ENCODE measurements at regions not wholly inside any gene's neighbourhood (a gene's known extent, or its start where the extent isn't known, plus 50 kb on each side); places are given as distances from the start of the nearest gene placed in this dataset.

DNA sequence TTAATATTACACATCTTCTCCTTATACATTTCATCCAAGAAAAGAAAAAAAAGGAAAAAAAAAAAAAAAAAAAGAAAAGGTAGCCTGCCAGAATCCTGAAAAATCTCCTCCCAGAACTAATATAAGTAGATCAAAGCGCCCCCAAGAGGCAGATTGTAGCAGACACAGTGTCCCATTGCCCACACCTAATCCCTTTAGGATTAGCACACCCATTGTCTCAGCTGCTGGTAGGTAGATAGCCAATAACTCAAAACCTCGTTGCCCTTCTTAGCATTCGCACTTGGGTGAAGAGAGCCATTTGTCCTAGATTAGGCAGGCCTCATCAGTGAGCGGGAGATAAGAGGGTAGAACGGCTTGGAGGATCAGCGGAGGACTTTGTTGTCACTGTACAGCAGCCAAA, 100.2 kb upstream of the SORCS1 start:
- no peak for DNase-seq (ENCODE audit: low spot score)

DNA sequence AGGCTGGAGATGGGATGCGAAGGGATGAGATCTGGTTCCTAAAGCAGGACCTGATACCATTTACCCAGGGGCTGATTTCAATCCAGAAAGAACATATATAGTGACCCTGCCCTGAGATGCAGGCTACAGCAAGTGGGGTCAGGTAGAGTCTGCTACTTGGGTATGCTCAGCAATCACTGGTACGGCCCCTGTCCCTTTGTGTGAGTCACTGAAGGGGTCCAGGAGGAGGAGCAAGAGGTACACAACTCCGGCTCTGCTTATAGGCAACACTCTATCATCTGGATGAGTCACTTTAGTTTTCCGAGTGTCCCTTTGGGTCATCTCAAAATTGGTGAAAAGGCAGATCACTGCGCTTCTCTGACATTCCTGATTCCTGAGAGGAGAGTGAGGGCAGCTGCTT, 79.6 kb upstream of the SORCS1 start:
- no peak for DNase-seq (ENCODE audit: low spot score)

DNA sequence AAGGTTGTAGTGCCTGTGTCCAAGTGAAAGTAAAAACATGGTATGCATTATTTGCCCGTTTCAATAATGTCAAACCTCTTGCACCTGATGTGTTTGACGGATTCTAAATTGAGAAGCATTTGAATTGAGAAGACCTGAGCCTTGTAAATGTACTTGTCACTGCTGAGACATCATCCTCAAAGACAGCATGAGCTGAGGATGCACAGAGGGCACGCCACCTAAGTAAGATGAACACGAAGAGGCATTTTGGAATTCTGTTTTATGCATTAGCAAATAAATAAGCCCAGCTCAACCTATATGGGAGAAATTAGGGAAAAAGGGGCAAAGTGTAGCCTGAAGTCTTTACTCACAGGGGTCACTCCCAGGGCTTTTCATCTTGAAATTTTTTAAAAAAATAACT, 73.8 kb upstream of the SORCS1 start:
- DNase-seq (ENCODE audit: low spot score) = no peak

DNA sequence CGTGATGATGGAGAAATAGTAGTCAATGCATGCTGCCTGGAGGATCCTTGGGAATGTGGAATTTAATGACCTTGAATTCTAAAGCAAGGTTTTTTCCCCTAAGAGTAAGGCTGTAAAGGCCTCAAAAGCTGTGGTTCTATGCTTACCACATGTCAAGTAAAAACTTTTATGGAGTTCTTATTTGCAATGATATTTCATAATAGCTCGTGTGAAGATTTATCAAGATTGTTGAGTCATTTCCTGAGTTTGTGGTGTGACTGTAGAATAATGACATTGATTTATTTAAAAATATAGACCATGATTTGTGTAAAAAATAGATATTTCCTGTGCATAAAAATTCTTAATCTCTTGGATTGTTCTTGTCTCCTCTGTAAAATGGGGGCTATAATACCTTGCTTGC, 67.5 kb upstream of the SORCS1 start:
- DNase-seq (ENCODE audit: low spot score) = no peak

DNA sequence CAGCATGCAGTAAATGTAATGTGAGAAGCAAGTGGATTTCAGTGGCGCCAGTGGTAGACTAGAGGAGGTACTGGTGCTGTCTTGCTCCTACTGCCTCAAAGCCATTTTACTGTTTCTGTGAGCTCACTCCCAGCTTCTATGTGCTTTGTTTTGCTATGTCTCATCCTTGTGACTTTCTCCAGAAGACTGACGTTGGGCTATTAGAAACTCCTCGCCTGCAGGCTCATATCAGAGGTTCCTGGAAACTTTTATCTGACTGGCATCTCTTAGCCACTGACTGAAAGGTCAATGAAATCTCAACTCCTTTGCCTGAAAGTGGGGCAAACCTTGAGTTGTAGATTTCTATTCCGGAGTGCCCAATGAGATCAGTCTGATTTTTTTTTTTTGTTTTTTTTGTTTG, 66.4 kb upstream of the SORCS1 start:
- no peak for DNase-seq (ENCODE audit: low spot score)

DNA sequence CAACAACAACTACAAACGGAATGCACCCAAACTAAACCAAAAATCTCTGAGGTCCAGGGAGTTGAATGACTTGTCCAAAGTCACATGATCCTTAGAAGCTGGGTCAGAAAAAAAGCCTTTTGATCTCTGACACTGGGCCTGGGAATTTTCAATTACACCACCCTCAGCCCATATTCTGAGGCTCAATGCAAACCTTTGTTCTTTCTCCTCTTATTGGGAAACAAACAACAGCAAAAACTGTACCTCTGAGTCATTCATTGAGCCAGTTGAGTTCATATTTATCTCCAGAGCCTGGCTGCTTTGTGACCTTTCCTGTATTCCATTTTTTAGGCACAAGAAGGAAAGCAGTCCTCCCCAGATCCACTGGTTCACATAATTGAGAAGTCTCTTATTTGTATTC, 51.2 kb upstream of the SORCS1 start:
- no peak for DNase-seq (ENCODE audit: low spot score)
